ENCODE measurements at regions not wholly inside any gene's neighbourhood (a gene's known extent, or its start where the extent isn't known, plus 50 kb on each side); places are given as distances from the start of the nearest gene placed in this dataset.

GRCh38 chr13:95352486-95352885 lies 51.2 kb upstream of the ABCC4 start:
- no peak for DNase-seq (ENCODE audit: low read depth)

- DNase-seq (ENCODE audit: low read depth), result no peak
Observed at GRCh38 chr13:95354156-95354555, 52.9 kb upstream of the ABCC4 start.

GRCh38 chr13:95354680-95355487 lies 53.6 kb upstream of the ABCC4 start:
- DNase-seq (ENCODE audit: low read depth), result no peak

- no peak for DNase-seq (ENCODE audit: low read depth)
Observed at GRCh38 chr13:95355494-95355893, 54.2 kb upstream of the ABCC4 start.

GRCh38 chr13:95356916-95357315 lies 55.7 kb upstream of the ABCC4 start:
- no peak for DNase-seq (ENCODE audit: low read depth)

- DNase-seq (ENCODE audit: low read depth), result no peak
Observed at GRCh38 chr13:95357875-95358274, 56.6 kb upstream of the ABCC4 start.

- no peak for DNase-seq (ENCODE audit: low read depth)
Observed at GRCh38 chr13:95360052-95360451, 58.8 kb upstream of the ABCC4 start.

GRCh38 chr13:95360464-95361097 lies 59.3 kb upstream of the ABCC4 start:
- no peak for DNase-seq (ENCODE audit: low read depth)

GRCh38 chr13:95361686-95362085 lies 60.4 kb upstream of the ABCC4 start:
- no peak for DNase-seq (ENCODE audit: low read depth)

- no peak for DNase-seq (ENCODE audit: low read depth)
Observed at GRCh38 chr13:95362666-95363065, 61.4 kb upstream of the ABCC4 start.

- no peak for DNase-seq (ENCODE audit: low read depth)
Observed at GRCh38 chr13:95367309-95367843, 66.1 kb upstream of the ABCC4 start.

- DNase-seq (ENCODE audit: low read depth), result no peak
Observed at GRCh38 chr13:95368998-95369397, 67.7 kb upstream of the ABCC4 start.

- DNase-seq (ENCODE audit: low read depth), result no peak
Observed at GRCh38 chr13:95375706-95376105, 74.5 kb upstream of the ABCC4 start.

GRCh38 chr13:95378603-95379002 lies 77.4 kb upstream of the ABCC4 start:
- no peak for DNase-seq (ENCODE audit: low read depth)

GRCh38 chr13:95380468-95381211 lies 79.4 kb upstream of the ABCC4 start:
- DNase-seq (ENCODE audit: low read depth), result peak; percentile 48

GRCh38 chr13:95381212-95381527 lies 79.9 kb upstream of the ABCC4 start:
- DNase-seq (ENCODE audit: low read depth), result no peak

GRCh38 chr13:95382411-95382810 lies 81.2 kb upstream of the ABCC4 start:
- no peak for DNase-seq (ENCODE audit: low read depth)

- no peak for DNase-seq (ENCODE audit: low read depth)
Observed at GRCh38 chr13:95382916-95383315, 81.7 kb upstream of the ABCC4 start.

- DNase-seq (ENCODE audit: low read depth), result no peak
Observed at GRCh38 chr13:95385373-95385772, 84.1 kb upstream of the ABCC4 start.

- no peak for DNase-seq (ENCODE audit: low read depth)
Observed at GRCh38 chr13:95385798-95386197, 84.5 kb upstream of the ABCC4 start.

GRCh38 chr13:95386370-95386769 lies 85.1 kb upstream of the ABCC4 start:
- DNase-seq (ENCODE audit: low read depth), result no peak

GRCh38 chr13:95387733-95388207 lies 86.5 kb upstream of the ABCC4 start:
- DNase-seq (ENCODE audit: low read depth), result no peak
